ENCODE measurements at regions not wholly inside any gene's neighbourhood (a gene's known extent, or its start where the extent isn't known, plus 50 kb on each side); places are given as distances from the start of the nearest gene placed in this dataset.

GRCh38 chr4:180828455-180829018, 1414.7 kb upstream of the TENM3 start:
- H2AK5ac ChIP-seq (ENCODE audit: low read depth, low read length) = no peak overlapping the region
- no peak overlapping the region for H2BK120ac ChIP-seq (ENCODE audit: low read depth, low read length)
- no peak overlapping the region for H4K91ac ChIP-seq (ENCODE audit: insufficient read depth, low read depth, low read length)
- H2BK20ac ChIP-seq (ENCODE audit: low read depth, low read length) = no peak overlapping the region
- ChIA-PET POLR2A (ENCODE audit: unreplicated experiment) (no interaction called here), CTCF (interaction anchor here (0.6 to 1.6 kb wide), 5 partner anchors 15 to 1981 kb away, joined by 3 to 5 read pairs (median 4); no protein-coding TSS in a partner anchor)
- in situ Hi-C loops (cut with MboI; ENCODE audit: low sequenced_read_pairs) = loop anchor here (25.0 kb wide), 1 partner anchor 684 kb away; no protein-coding TSS in a partner anchor
- no peak overlapping the region for H3K4me2 ChIP-seq (ENCODE audit: low read depth, low read length)
- no peak overlapping the region for H2BK15ac ChIP-seq (ENCODE audit: low read depth, low read length)
- no peak overlapping the region for H2AFZ ChIP-seq (replicated peaks; ENCODE audit: low read length, poor library complexity)
- H3K4ac ChIP-seq (ENCODE audit: low read depth, low read length) = no peak overlapping the region
- no peak overlapping the region for H3K18ac ChIP-seq (ENCODE audit: low read depth, low read length)
- H3K9ac ChIP-seq (ENCODE audit: low read depth, low read length) = no peak overlapping the region
- H3K27ac ChIP-seq (ENCODE audit: insufficient read depth, low read length) = no peak overlapping the region
- no peak for TF ChIP-seq MAZ (IDR thresholded peaks at IDR 0.05; ENCODE audit: borderline replicate concordance, low read depth, low read length)
- peak; percentile 86 for TF ChIP-seq CTCF (conservative IDR thresholded peaks at IDR 0.05; ENCODE audit: low read depth, low read length)
- TF ChIP-seq RFX5 (IDR thresholded peaks at IDR 0.05; ENCODE audit: low read depth, low read length) = no peak
- no peak for TF ChIP-seq NFE2L2 (IDR thresholded peaks at IDR 0.05; ENCODE audit: low read depth, low read length)
- TF ChIP-seq MAFK (IDR thresholded peaks at IDR 0.05; ENCODE audit: low read depth, low read length) = no peak
- no peak for TF ChIP-seq CHD1 (IDR thresholded peaks at IDR 0.05; ENCODE audit: low read depth, low read length)
- no peak for TF ChIP-seq RCOR1 (IDR thresholded peaks at IDR 0.05; ENCODE audit: insufficient replicate concordance, low read length)
- no peak for TF ChIP-seq ELK1 (IDR thresholded peaks at IDR 0.05; ENCODE audit: borderline replicate concordance, low read depth, low read length)
- TF ChIP-seq USF2 (IDR thresholded peaks at IDR 0.05; ENCODE audit: low read depth, low read length) = no peak
- peak; percentile 84 for TF ChIP-seq RAD21 (IDR thresholded peaks at IDR 0.05; ENCODE audit: low read length)
- TF ChIP-seq FOS (IDR thresholded peaks at IDR 0.05; ENCODE audit: low read depth, low read length) = no peak
- TF ChIP-seq POLR2A (IDR thresholded peaks at IDR 0.05; ENCODE audit: low read depth, low read length) = no peak
- peak; percentile 63; the same call in 1 of the 2 replicates for TF ChIP-seq BHLHE40 (IDR thresholded peaks at IDR 0.05; ENCODE audit: low read depth, low read length)
- TF ChIP-seq MXI1 (IDR thresholded peaks at IDR 0.05; ENCODE audit: borderline replicate concordance, low read depth, low read length) = no peak
- peak; percentile 59 for TF ChIP-seq SMC3 (IDR thresholded peaks at IDR 0.05; ENCODE audit: low read depth, low read length)
- no peak for TF ChIP-seq CEBPB (IDR thresholded peaks at IDR 0.05; ENCODE audit: low read depth, low read length)
- dilution Hi-C loops (cut with HindIII; ENCODE audit: low sequenced_read_pairs, unreplicated experiment) = no loop called here
- no peaks in the 10 kb centered on the region for H4K20me1 ChIP-seq (ENCODE audit: insufficient read depth, low read length)
- no peak overlapping the region for H3K56ac ChIP-seq (ENCODE audit: extremely low read depth, insufficient read depth, low read length)
- no peak overlapping the region for H4K8ac ChIP-seq (ENCODE audit: low read depth in 2 of 2, low read length in 2 of 2)
- H4K5ac ChIP-seq (ENCODE audit: low read depth, low read length) = no peak overlapping the region
- peak; percentile 83 for DNase-seq
- H2BK5ac ChIP-seq (ENCODE audit: low read depth, low read length, poor library complexity, severe bottlenecking) = no peak overlapping the region
- intact Hi-C loops (cut with micrococcal nuclease) = loop anchor here (1.0 to 5.0 kb wide), 4 partner anchors 119 to 700 kb away; no protein-coding TSS in a partner anchor
- no peaks in the 10 kb centered on the region for H3K36me3 ChIP-seq (ENCODE audit: control insufficient read depth, insufficient read depth, low read length)
- no CpG with 5 or more reads among the region's 2 CpGs for WGBS, 2 experiments (ENCODE audit: extremely low coverage in 2 of 2, insufficient read length in 1 of 2)
- ATAC-seq (ENCODE audit: low read depth) = peak; percentile 71
- H3K79me1 ChIP-seq (ENCODE audit: low read depth in 1 of 2, low read length in 2 of 2) = no peaks in the 10 kb centered on the region
- no peak overlapping the region for H2AK9ac ChIP-seq (replicated peaks; ENCODE audit: low read depth, low read length, poor library complexity)
- H3K4me1 ChIP-seq (ENCODE audit: control insufficient read depth, insufficient read depth, low read length) = 0 out of 2 replicates have a peak, but pooled peaks cover 2% of the 10 kb centered on the region
- H3K9me3 ChIP-seq (ENCODE audit: control insufficient read depth, insufficient read depth, low read length) = no peaks in the 10 kb centered on the region
- H3K4me3 ChIP-seq (ENCODE audit: insufficient read depth, low read depth, low read length) = no peak overlapping the region
- no peak overlapping the region for H3K14ac ChIP-seq (replicated peaks; ENCODE audit: low read depth, low read length)
- H3K27me3 ChIP-seq (ENCODE audit: control insufficient read depth, insufficient read depth, low read length) = no peaks in the 10 kb centered on the region
- no peaks in the 10 kb centered on the region for H3K9me1 ChIP-seq (ENCODE audit: insufficient read depth, low read length)
- no peak overlapping the region for H3K23ac ChIP-seq (ENCODE audit: low read depth, low read length)
- no TSS peak for BruUV-seq (replicated peaks)

Data from IMR-90 (cell line).